NAMALWA (cell line): ENCODE measurements at regions not wholly inside any gene's neighbourhood (a gene's known extent, or its start where the extent isn't known, plus 50 kb on each side); places are given as distances from the start of the nearest gene placed in this dataset.

Source experiments
- DNase-seq: peaks from one replicate; pipeline ENCODE4 v3.0.0-alpha.2; 2015; ENCODE audit warnings: low spot score

DNA sequence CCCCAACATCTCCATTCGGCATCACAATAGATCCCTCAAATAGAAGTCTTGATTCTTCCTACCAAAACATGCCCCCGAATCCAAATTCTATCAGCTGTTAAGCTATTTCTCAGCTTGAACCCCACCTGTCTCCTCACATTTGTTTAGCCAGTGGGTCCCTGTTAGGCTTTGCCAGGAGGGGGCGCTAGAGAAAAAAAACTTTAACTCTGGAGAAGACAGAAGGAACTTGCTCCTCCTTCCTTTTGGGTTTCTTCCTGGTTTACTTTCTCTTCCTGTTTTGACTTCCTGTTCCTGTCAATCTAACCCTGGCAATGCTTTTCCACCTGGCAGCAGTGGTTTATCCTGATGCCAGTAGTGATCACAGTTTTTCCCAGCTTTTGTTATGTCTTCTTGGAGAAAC, 95.6 kb upstream of the KCNK1 start:
- peak; percentile 60 for DNase-seq

- no peak for DNase-seq
Observed at GRCh38 chr1:233520261-233521191, 93.4 kb upstream of the KCNK1 start.

DNA sequence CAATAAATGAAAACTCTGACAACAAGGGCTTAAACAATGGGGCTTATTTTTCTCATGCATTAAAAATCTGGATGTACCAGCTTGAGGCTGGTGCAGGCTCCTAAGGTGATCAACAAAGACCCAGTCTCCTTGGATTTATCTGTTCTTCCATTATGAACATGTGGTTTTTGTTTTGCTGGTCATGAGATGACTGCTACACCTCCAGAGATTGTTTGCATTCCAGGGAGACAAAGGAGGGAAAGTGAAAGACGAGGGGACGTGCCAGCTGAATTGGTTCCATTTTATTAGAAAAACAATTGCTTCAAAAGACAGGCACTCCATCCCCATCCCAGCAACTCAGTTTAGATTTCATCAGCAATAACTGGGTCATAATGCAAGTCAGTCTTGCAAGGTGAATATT, 90.9 kb upstream of the KCNK1 start:
- DNase-seq: no peak

DNA sequence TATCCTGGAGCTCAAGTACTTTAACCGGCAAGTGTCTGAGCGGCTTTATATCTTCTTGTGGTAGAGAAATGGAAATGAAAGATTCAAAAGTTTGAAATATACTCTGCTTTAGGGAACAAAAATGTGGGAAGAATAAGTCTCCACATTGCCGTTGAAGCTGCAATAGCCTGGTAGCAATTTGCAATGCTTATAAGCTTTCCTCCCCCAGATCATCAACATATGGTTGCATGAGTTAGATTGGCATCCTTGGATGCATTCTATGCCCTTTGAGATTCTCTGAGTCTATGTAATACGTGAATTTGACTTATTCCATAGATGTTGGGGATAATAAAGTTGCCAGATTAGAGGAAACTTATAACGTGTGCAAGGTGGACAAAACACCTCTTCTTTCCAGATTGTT, 86.1 kb upstream of the KCNK1 start:
- DNase-seq: no peak

- DNase-seq: no peak
Observed at GRCh38 chr1:233530665-233531386, 83.1 kb upstream of the KCNK1 start.

DNA sequence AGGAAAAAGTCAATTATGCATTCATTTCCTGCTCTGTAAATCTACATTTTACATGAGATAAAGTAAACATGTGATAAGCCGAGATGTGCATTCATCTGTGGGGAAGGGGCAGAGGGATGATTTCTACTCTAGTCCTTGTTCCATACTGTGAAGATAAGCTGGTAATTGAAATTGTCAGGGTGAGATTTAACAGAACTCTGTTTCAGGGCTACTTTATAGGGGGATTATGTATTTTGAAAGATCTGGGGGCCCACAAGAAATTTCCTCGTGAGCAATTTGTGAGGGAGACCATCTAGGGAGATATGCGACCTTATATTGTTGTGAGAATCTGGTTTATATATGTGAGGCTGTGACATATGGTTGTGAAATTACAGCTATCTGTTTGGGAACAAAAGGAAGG, 73.1 kb upstream of the KCNK1 start:
- DNase-seq: no peak

DNA sequence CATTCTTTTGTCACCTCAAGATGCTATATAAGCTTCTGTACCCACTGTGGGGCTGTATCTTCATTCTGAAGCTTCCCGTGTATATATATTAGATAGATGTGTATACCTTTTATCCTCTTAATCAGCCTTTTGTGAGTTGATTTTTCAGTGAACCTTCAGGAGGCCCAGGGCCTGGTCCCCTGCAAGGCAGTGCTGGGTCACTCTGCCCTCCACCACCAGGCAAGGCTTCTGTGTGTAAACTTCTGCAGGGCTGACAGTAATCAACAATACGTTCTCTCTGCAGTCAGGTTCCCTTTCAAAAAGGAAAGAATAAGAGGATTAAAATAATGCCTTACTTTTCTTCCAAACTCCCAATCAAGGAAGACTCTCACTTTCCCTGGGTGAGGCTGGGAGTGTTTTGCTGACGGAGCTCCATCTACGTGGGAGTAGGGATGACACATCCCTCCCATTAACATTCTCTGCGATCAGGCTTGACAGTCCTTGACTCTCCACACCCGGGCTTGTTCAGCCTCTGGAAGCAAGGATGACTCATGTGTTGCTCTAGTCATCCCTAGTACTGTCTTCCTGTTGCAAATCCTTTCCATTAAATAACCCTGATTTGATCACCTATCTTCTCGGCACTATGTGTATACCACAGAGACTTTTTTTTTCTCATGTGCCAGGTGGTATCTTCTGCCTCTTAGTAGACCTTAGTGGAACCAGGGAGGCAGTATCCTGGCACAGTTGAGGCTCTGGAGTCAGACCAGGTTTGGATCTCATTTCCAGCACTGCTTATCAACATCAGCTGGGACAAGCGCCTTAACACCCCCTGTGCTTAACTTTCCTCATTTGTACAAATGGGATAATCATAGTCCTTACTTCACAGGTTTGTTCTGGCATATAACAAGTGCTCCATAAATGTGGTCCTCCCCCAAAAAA, 70.3 kb upstream of the KCNK1 start:
- no peak for DNase-seq

- DNase-seq: no peak
Observed at GRCh38 chr1:233544304-233544703, 69.6 kb upstream of the KCNK1 start.

DNA sequence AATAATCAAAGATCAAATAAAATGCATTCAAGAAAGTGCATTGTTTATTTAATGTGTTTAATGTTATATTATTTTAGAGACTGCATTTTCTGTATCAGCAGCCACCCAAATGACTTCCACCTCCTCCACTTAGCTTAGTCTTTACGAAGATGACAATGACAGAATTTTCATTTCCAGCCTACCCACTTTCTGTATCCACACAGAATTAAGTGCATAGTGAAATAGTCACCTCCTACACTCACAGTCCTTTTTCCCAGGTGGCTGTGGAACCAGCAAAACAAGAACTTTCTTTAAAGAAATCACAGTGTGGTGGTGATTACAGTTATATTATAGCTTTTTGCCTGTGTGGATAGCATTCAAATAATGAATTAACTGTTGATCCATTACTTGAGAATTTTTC, 66.2 kb upstream of the KCNK1 start:
- DNase-seq: no peak

DNA sequence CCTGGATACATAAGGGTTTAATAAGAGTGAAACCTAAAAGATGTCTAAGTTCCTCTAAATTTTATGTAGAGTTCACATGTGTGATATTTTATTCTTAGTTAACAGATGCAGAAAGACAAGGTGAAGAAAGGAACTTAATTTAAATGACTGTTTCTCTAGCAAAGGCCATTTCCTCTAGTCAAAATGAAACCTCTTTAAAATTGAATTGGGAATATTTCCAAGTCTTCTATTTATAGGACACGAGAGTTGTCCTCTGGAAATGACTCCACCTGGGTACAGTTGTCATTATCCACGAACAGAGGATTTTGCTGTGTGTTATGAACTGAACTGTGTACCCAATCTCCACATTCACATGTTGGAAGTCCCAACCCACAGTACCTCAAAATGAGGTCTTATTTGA, 64.5 kb upstream of the KCNK1 start:
- DNase-seq: no peak

DNA sequence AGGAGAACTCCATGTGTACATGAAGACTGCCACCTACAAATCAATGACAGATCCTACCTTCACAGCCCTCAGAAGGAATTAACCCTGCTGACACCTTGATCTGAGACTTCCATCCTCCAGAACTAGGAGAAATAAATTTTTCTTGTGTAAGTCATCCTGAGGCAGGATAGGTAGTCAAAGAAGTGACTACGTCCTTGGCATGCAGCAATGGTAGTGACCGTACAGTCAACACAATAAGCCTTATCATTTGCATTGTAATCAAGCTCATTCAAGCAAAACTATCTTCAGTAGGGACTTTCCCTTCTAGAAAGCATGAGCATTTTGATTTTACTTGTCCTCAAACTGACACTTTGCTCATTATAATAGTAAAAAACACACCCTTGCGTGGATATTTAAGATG, 64.0 kb upstream of the KCNK1 start:
- DNase-seq: no peak

- no peak for DNase-seq
Observed at GRCh38 chr1:233554037-233554436, 59.9 kb upstream of the KCNK1 start.

- DNase-seq: no peak
Observed at GRCh38 chr1:233561708-233562426, 52.0 kb upstream of the KCNK1 start.
